ENCODE measurements at regions not wholly inside any gene's neighbourhood (a gene's known extent, or its start where the extent isn't known, plus 50 kb on each side); places are given as distances from the start of the nearest gene placed in this dataset.
"Not testable (repeated sequence)": the region's sequence is repeated elsewhere in the genome, so short reads cannot be mapped to it uniquely, and the experiment has no call there.

- TF ChIP-seq, protein P1, sequence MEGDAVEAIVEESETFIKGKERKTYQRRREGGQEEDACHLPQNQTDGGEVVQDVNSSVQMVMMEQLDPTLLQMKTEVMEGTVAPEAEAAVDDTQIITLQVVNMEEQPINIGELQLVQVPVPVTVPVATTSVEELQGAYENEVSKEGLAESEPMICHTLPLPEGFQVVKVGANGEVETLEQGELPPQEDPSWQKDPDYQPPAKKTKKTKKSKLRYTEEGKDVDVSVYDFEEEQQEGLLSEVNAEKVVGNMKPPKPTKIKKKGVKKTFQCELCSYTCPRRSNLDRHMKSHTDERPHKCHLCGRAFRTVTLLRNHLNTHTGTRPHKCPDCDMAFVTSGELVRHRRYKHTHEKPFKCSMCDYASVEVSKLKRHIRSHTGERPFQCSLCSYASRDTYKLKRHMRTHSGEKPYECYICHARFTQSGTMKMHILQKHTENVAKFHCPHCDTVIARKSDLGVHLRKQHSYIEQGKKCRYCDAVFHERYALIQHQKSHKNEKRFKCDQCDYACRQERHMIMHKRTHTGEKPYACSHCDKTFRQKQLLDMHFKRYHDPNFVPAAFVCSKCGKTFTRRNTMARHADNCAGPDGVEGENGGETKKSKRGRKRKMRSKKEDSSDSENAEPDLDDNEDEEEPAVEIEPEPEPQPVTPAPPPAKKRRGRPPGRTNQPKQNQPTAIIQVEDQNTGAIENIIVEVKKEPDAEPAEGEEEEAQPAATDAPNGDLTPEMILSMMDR (IDR thresholded peaks at IDR 0.05; ENCODE audit: borderline replicate concordance, extremely low read depth, low read length, poor library complexity, severe bottlenecking) = not testable (repeated sequence)
- not testable (repeated sequence) for TF ChIP-seq EZH2 (IDR thresholded peaks at IDR 0.05; ENCODE audit: borderline replicate concordance, low read depth, low read length, severe bottlenecking)
Measured at GRCh38 chr1:206398261-206398660, 72.0 kb upstream of the IKBKE start.
